ENCODE measurements at regions not wholly inside any gene's neighbourhood (a gene's known extent, or its start where the extent isn't known, plus 50 kb on each side); places are given as distances from the start of the nearest gene placed in this dataset.

DNA sequence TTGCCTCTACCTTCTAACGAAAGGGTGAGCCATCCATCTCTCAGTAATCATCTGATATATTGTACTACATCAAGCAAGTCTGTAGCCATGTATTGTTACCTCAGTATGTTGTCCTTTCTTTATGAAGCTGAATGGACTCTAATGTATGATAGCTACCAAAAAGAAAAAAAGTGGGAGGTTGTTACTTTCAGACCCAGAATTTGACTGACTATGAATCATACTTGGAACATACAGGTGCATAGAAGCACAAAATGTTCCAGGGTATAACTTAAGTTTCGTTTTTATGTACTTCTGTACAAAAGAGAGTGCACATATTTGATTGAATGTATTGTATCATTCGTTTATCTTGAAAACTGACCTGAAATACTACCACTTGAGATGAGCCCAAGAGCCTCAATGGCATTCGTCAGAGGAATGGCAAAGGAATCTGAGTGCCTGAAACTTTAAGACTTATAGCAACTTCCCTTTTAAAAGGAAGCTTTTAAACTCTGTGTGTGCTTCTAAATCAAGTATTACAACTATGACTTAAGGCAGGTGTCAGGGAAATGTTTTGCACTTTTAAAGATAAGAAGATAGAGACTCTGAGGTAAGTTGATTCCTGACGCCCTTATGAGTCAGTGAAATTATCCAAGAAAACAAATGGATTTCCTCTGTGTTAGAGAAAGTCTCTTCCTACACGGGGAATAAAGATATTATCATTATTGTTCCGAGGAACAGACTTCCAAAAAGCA, 951.5 kb downstream of the GALC start:
- DNase-seq = no peak

DNA sequence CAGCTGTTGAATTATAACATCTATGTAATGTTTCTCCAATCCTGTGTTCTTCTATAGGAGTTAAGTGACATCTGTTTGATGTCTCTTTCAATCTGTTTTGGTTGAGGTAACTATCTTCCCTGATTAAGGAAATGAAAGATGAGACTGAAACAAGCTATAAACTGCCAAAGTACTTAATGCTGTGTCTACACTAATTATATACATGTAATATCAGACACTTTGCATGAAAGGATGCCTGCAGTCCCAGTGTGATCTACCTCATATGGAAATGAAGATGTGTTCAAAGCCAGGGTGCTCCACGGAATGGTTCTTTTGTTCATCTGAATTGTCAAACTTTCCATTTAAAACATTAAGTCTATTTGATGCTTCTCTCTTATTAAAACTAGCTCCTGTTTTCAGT, 958.3 kb downstream of the GALC start:
- DNase-seq = no peak

DNA sequence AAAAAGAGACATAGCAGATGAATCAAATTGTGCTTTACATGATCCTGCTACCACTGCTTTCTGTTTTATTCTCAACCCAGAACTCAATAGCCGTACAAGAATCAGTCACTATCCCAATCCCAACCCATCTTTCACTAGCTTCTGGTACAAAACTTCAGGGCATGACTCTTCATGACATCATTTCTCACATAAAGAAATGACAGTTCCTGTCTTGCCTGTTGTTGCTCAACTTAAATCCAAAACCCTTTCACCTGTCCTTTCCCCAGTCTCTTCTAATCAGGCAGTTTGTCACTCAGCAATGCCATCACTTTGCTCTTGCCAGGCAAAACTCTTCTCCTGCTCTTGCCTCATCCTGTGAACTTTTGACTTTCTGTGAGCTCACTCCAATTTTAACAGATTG, 962.8 kb downstream of the GALC start:
- DNase-seq = no peak

DNA sequence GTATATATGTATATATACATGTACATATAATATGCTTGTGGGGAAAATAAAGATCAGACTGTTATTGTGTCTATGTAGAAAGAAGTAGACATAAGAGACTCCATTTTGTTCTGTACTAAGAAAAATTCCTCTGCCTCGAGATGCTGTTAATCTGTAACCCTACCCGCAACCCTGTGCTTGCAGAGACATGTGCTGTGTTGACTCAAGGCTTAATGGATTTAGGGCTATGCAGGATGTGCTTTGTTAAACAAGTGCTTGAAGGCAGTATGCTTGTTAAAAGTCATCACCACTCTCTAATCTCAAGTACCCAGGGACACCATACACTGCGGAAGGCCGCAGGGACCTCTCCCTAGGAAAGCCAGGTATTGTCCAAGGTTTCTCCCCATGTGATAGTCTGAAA, 972.9 kb downstream of the GALC start:
- peak; percentile 58 for DNase-seq

DNA sequence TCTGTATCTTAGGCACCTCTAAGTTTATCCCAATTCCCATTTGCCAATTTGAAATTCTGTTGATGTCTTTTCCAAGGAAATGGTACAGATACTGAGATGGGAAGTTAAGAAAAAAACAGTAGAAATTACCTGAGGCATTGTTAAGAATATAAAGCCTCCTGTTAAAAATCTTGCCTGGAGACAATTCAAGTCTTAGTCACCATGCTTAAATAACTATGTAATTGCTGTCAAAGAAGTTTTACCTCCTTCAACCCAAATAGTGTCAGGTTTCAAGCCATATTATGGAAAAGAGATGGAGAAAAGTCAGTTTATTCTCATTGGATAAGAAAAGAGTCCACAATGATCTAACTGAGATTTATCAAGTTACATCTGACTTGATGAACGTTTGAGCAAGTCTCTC, 974.7 kb downstream of the GALC start:
- no peak for DNase-seq

DNA sequence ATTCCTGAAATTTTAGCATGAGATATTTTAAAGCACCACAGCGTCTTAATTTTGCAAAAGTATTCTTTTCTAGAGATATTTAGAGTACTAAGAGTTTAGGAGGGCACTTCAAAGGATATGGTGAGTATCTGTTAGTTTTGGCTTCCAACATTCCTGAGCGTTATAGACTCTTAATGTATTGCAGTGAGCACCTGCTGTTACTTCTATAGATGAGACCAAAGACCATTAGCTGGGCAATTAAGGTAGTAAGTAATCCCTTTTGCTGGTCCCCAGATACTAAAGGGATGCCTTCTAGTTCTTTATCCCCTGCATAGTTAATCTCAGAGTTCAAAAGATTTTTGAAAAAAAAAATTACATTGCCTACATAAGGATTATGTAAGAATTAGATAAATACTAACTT, 975.6 kb downstream of the GALC start:
- DNase-seq = no peak

DNA sequence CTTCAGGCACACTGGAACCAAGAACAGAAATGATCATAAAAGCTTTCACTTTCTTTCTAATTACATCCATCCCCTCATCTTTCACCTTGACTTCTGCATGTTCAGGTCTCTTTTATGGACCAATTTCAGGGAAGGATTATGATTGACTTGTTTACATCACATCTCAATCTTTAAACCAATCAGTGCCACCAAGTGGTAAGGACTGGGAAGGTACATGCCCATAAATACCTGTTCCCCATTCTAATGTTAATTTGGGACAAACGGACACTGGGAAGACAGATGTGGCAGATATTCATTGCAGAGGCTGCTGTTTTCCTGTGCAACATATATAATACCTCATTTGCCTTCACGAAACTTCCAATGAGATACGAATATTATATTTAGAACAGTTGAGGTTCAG, 978.1 kb downstream of the GALC start:
- DNase-seq = no peak

DNA sequence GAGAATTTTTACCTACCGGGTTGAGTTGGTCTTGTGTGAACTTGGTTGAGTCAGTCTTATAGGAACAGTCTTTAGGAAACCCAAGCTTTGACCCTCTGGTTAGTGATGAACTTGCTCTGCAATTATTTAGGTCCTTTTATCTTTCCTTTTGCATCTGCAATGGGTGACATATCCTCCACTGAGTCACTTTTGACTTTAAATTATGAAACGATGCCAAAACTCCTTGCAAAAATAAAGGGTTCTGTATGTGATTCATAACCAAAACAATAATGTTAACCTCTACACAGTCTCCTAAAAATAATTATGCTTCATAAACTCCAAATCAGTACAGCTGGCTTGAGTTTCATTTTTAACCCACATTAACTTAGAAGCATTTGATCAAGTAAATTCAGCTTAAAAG, 979.4 kb downstream of the GALC start:
- DNase-seq = no peak

DNA sequence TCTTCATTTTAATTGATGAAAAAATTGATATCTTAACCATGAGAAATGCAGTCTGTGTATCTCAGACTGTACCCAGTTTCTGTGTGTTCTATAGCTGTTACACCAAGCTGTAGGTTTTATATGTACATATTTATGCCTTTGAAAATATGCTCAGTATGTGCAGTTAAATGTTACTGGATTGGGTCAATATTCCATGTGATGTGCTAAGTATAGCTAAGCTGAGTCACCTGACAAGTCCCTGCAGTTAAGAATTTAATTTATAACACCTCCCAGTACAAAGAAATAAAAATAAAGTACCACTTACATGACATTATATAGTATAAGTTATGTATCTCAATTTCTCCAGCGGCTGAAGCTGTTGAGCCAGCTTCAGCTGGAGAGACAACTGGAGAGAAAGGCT, 984.0 kb downstream of the GALC start:
- DNase-seq = no peak

DNA sequence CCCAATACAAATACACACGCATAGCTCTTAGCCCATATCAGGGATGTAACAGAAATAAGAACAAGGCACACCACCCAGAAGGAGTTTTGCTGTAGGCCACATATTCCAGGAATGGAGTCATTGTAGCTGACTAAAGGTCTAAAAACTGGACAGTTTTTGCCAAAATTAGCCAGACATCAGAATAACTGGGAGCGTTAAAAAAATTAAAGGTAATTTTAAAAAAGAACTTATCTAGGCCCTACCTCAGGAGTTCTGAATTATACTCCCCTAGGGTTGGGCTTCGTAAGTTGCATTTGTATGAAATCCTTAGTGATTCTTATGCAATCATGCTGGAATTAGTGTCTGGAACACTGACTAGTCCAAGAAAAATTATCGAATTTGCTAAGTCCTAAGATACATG, 987.7 kb downstream of the GALC start:
- DNase-seq = no peak

DNA sequence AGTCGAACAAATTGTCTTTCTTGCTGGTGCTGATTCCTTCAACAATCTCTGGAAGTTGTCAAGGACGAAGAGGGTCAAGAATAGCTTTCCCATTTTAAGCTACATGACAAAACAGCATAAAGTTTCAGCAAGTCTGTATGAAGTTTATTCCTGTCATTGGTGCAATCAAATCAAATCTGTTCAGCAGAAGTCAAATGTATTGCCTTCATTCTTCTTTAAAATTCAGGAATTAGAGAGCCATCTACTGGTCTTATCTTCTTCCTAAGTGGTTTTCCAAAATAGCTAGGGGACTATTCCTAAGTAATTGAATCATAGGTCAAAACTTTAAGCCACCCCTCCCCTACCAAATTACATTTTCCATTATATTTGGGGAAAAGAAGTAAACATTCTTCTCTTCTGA, 990.2 kb downstream of the GALC start:
- DNase-seq = no peak

DNA sequence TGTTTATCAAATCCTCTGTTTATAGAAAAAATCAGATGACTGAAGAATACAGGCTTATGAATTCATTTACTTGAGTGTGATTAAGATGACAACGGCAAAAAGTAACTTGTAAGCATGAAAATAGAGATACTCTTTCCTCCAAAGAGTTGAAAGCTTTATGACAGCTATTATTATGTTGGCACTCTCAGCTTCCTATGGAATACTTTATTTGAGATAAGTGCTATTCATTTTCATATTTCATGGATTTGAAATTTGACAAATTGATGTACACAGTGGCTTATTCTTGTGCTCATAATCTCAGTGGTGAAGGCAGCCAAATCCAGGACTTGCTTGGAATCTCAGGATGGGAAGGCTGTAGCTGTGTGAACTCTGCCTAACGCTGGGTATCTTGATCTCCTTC, 991.6 kb downstream of the GALC start:
- no peak for DNase-seq

DNA sequence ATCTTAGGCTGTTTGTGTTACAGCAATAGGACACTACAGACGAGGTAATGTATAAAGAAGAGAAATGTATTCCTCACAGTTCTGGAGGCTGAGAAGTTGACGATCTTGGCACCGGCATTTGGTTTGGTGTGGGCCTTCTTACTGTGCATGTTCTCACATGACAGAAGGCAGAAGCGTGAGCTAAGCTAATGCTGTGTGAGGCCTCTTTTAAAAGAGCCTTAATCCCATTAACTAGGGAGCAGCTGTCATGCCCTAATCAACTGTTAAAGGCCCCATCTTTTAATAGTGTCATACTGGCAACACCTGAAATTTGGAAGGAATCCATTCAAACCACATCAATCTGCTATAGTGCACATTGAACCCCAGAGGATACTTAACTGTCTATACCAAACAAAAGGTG, 992.9 kb downstream of the GALC start:
- peak; percentile 88 for DNase-seq

DNA sequence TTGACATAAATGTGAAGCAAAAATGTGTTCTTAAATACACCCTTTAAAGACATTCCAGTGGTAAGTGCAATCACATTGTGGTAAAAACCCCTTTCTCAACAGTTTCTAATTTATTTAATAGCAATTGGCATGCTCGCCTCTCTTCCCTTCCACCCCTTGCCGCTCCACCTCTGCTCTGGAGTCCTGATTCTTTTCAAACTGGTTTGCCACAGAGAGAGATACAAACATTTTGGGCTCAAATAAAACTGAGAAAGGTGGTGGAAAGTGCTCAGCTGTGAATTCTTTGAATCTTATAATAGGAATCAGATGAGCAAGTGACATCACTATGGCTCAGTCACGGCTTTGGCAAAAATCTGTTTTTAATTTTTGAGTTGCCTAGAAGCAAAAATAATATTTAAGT, 993.9 kb downstream of the GALC start:
- DNase-seq = no peak

DNA sequence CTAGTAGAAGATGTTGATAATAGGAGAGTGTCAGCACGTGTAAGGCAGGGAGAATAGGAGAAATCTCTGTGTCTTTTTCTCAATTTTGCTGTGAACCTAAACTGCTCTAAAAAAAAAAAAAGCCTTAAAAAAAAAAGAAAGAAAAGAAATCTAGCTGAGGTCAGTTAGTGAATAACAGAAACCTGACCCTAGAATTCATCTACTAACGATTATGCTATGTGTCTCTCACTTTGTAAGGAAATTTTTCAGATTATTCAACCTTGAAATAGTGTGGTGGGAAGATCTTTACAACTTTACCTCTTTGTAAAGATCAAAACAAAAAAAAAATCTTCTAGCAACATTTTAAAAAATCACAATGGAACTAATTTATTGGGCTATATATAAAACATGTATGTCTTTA, 995.7 kb downstream of the GALC start:
- DNase-seq = no peak

DNA sequence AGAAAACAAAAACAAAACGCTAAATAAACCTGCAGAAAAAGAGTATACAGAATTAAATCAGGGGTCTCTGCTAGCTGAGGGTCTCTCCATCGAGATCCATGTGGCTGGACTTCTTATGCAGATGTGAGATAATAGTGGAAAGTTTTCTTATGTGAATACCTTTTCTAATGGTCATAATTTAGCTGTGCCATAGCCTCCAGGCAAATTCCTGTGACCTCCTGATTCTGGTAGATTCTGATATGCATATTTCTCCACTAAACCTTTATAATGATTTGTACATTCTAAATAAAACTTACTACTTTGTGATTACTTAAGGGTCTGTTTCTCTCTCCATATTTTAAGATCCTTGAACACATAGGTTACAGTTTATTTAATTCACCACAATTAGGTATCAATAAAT, 1002.6 kb downstream of the GALC start:
- no peak for DNase-seq

DNA sequence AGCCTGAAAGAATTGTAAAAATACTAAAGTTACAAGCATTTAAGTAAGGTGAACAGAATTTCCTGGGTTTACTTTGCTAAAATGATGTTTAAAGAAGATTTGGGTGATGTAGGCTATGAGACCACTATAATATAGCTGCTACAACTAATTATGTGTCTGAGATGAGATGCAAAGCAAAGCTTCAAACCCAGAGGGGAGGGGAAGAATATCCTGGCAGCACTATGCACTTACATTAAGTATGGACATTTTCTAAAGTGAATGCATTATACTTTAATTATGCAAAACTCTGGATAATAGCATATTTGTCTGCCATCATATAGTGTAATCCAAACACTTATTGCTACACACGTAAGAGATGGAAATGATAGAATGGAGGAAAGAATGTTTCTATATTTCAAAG, 1003.7 kb downstream of the GALC start:
- DNase-seq = no peak

DNA sequence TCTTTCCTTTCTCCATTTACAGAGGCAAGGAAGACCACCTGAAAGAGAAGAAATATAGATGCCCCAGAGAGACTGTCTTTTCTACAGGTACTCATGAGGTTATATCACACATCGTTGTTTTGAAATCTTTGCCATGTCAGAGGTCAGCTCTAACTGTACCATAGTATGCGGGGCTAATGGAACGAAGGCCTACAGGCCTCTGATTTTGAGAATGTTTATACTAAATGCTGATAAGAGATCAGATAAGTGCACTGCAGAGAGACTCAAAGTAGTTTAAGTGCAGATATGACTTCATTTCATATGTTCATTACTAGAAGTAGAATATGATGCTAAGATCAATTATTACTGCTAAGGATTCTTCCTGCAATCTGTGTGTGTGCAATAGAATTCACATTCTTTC, 1005.0 kb downstream of the GALC start:
- no peak for DNase-seq

DNA sequence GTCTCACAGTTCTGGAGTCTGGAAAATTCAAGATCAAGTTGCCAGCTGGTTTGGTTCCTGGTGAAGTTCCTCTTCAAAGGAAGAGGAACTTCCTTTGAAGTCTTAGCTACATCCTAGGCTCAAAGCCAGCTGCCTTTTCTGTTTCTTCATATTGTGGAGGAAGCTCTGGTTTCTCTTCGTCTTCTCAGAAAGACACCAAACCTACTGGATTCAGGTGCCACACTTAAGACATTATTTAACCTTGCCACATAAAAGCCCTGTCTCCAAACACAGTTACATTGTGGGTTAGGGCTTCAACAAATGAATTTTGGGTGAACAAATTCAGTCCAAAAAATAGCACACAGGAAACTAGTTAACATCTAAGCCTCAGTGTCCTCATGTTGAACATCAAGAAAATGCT, 1019.8 kb downstream of the GALC start:
- DNase-seq = no peak

DNA sequence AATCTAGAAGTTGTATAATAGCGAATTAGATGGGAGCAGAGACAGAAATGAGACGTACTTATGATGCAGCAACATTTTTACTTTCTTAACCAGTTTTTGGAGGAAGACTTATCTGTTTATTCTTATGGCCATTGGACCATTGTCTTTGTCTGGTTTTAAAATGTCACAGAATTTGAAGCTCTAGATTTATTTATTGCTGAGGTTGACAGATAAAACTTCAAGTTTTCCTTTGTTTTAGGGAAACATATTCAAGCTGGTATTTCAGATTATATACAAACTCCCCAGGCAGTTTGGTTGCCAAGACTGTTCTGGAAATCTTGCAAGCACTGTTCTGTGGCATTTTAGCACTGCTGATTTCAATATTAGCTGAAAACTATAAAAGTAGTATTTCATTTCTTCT, 1021.7 kb downstream of the GALC start:
- DNase-seq = no peak

DNA sequence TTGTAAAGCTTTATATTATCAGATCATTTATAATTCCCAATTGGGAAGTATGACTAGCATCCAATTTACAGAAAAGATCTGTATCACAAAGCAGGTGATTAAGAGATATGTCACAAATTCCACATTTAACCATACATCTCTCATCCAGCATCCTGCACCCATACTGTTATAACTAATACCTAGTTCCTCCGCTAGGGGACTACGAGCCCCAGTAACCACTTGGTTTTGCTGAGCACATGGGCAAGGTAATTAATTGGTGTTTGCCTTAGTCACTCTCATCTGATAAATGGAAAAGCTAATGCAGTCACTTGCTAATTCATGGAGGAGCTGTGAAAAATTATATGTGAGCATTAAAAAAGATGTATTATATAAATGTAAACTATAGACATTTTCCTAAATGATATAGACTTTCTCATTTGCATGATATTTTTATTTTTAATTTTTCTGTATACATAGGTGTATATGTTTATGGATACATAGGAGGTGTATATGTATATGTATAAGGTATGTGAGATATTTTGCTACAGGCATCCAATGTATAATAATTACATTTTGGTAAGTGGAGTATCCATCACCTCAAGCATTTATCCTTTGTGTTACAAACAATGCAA, 1031.8 kb downstream of the GALC start:
- DNase-seq = no peak

DNA sequence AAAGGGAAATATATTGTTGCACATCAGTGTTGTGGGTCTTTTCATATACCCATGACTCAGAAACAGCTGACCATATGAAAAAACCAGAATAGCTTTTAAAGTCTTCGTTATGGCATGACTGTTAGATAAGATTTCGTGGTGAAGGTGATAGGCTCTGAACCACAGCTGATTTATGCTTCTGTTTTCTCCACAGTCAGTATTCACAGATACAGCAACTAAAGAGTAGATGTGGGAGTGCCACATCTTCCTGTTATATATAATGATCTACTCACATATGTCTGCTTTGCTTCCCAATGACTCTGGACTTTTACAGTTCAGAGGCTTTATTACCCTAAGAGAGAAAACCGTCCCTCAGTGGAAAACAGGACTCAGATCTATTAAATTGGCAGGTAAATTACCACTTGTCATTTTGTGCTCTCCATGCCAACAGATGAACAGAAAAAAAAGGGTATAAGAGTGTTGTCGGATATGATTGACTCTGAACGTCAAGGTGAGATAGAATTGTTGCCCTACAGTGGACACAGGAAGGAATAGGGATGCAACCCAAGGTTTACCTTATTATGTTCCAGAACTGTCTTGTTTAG, 1037.1 kb downstream of the GALC start:
- DNase-seq = no peak

DNA sequence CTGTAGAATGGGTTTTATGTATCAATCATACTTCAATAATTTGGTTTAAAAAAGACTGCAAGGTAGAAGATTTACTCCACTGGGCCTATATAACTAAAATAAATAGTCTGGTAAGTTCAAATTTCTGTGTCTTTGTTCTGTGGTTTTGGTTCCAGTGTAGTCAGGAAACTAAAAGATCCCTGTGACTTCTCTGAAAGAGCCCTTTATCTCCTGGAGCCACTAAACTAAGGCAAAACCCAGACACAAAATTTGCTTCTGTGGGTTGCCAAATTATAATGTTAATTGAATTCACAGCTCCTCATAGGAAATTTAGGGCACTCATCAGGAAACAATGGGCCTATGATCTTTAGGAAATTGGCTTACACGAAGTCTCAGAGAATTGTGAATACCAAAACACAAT, 1038.4 kb downstream of the GALC start:
- DNase-seq = no peak

DNA sequence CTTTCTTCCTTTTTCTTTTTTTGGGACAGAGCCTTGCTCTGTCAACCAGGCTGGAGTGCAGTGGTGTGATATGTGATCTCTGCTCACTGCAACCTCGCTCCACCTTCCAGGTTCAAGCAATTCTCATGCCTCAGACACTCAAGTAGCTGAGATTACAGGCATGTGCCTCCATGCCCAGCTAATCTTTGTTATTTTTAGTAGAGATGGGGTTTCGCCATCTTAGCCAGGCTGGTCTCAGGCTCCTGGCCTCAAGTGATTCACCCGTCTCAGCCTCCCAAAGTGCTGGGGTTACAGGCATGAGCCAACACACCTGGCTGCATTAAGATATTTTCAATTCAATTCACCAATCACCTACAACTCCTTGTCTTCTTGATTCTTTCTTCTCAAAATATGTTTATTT, 1046.5 kb downstream of the GALC start:
- DNase-seq = no peak

DNA sequence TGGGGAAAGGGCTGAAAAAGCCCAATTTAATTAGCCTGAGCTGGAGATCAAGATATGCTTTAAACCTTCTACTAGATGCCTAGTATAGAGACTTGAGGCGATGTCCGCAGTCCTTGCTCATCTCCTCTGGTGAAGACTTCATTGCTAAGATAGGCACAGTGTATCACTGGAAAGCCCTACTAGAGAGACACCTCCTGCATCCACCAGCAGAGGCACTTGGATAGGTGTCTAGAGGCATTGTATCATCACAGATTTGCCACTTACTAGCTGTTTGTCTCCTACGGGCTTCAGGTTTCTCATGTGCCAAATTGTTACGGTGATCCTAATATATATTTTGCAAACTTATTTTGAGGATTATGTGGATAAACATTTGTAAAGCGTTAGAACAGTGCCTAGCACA, 1048.5 kb downstream of the GALC start:
- no peak for DNase-seq

Data from NCI-H2171 (cell line).